IMR-90 (cell line): ENCODE measurements at regions not wholly inside any gene's neighbourhood (a gene's known extent, or its start where the extent isn't known, plus 50 kb on each side); places are given as distances from the start of the nearest gene placed in this dataset.

Experiments used
- ATAC-seq: fragments of 200-7000 bp; cut with Tn5 transposase; 2 replicates; pipeline ENCODE4 v1.9.1; 2020; ENCODE audit warnings: low read depth, mild to moderate bottlenecking, moderate library complexity
- BruUV-seq: library from RNA; stranded (reverse); fragments of 400-500 nt; replicated peaks from 2 replicates; lab custom pipeline; 2021; lab: Mats Ljungman, UMichigan
- CTCF ChIA-PET: fragments of 300-600 bp; formaldehyde crosslinking; extraction: SDS; loops from one replicate; lab custom pipeline; 2021; ENCODE audit warnings: antibody characterized with exemption; lab: Yijun Ruan, JAX
- POLR2A ChIA-PET: fragments of 300-600 bp; sonication (Branson Sonifier 250); formaldehyde crosslinking; loops from one replicate; lab custom pipeline; 2022; ENCODE audit warnings: antibody characterized with exemption; ENCODE audit not compliant: unreplicated experiment; lab: Charles Lee
- DNase-seq: peaks from one replicate; pipeline ENCODE4 v3.0.0; 2013
- H2AFZ ChIP-seq: replicated peaks from 2 replicates; pipeline ENCODE3; 2013; ENCODE audit warnings: low read length, mild to moderate bottlenecking; ENCODE audit not compliant: poor library complexity
- H2AK5ac ChIP-seq: 2 replicates; pipeline ENCODE4 v1.6.1; 2013; ENCODE audit warnings: low read depth, low read length, inconsistent platforms
- H2AK9ac ChIP-seq: replicated peaks from 2 replicates; pipeline ENCODE3; 2013; ENCODE audit warnings: mild to moderate bottlenecking, low read depth, low read length, moderate library complexity; ENCODE audit not compliant: poor library complexity
- H2BK120ac ChIP-seq: 2 replicates; pipeline ENCODE4 v1.6.1; 2013; ENCODE audit warnings: low read depth, low read length, inconsistent platforms
- H2BK15ac ChIP-seq: 3 replicates; pipeline ENCODE4 v1.6.1; 2013; ENCODE audit warnings: low read depth, low read length, inconsistent platforms
- H2BK20ac ChIP-seq: 2 replicates; pipeline ENCODE4 v1.6.1; 2013; ENCODE audit warnings: low read depth, mild to moderate bottlenecking, inconsistent platforms, low read length, moderate library complexity
- H2BK5ac ChIP-seq: 2 replicates; pipeline ENCODE4 v1.6.1; 2013; ENCODE audit warnings: mild to moderate bottlenecking, low read depth, low read length, inconsistent platforms; ENCODE audit not compliant: poor library complexity, severe bottlenecking
- H3K14ac ChIP-seq: replicated peaks from 2 replicates; pipeline ENCODE4 v1.6.1; 2013; ENCODE audit warnings: low read depth, low read length, inconsistent platforms
- H3K18ac ChIP-seq: 2 replicates; pipeline ENCODE4 v1.6.1; 2013; ENCODE audit warnings: low read depth, low read length, control low read depth
- H3K23ac ChIP-seq: 2 replicates; pipeline ENCODE4 v1.6.1; 2013; ENCODE audit warnings: low read depth, low read length, inconsistent platforms
- H3K27ac ChIP-seq: 2 replicates; pipeline ENCODE4 v1.5.1; 2013; ENCODE audit warnings: mild to moderate bottlenecking, control low read depth, low read length; ENCODE audit not compliant: insufficient read depth
- H3K27me3 ChIP-seq: 2 replicates; pipeline ENCODE4 v1.6.1; 2013; ENCODE audit warnings: low read length; ENCODE audit not compliant: control insufficient read depth, insufficient read depth
- H3K36me3 ChIP-seq: 2 replicates; pipeline ENCODE4 v1.6.1; 2013; ENCODE audit warnings: low read length, mixed read lengths; ENCODE audit not compliant: control insufficient read depth, insufficient read depth
- H3K4ac ChIP-seq: 2 replicates; pipeline ENCODE4 v1.6.1; 2013; ENCODE audit warnings: low read depth, low read length, inconsistent platforms
- H3K4me1 ChIP-seq: 2 replicates; pipeline ENCODE4 v1.6.1; 2013; ENCODE audit warnings: low read length, mixed read lengths; ENCODE audit not compliant: control insufficient read depth, insufficient read depth
- H3K4me2 ChIP-seq: 2 replicates; pipeline ENCODE4 v1.6.1; 2013; ENCODE audit warnings: low read depth, mild to moderate bottlenecking, control low read depth, low read length, moderate library complexity
- H3K4me3 ChIP-seq: 2 replicates; pipeline ENCODE4 v1.5.1; 2013; ENCODE audit warnings: low read depth, mild to moderate bottlenecking, control low read depth, low read length, moderate library complexity; ENCODE audit not compliant: insufficient read depth
- H3K56ac ChIP-seq: 2 replicates; pipeline ENCODE4 v1.6.1; 2013; ENCODE audit warnings: low read length, inconsistent platforms; ENCODE audit not compliant: insufficient read depth; ENCODE audit errors: extremely low read depth
- H3K79me1 ChIP-seq, 2 experiments: 2 replicates each; pipeline ENCODE4 v1.6.1; 2013; ENCODE audit warnings: low read length in 2 of 2, inconsistent platforms in 1 of 2, low read depth in 1 of 2
- H3K9ac ChIP-seq: 2 replicates; pipeline ENCODE4 v1.6.1; 2013; ENCODE audit warnings: low read depth, low read length, control low read depth
- H3K9me1 ChIP-seq: 2 replicates; pipeline ENCODE4 v1.6.1; 2013; ENCODE audit warnings: low read length, inconsistent platforms; ENCODE audit not compliant: insufficient read depth
- H3K9me3 ChIP-seq: 2 replicates; pipeline ENCODE4 v1.6.1; 2013; ENCODE audit warnings: low read length; ENCODE audit not compliant: control insufficient read depth, insufficient read depth
- H4K20me1 ChIP-seq: 2 replicates; pipeline ENCODE4 v1.6.1; 2013; ENCODE audit warnings: low read length, inconsistent platforms; ENCODE audit not compliant: insufficient read depth
- H4K5ac ChIP-seq: 2 replicates; pipeline ENCODE4 v1.6.1; 2013; ENCODE audit warnings: mild to moderate bottlenecking, low read depth, low read length, control low read depth
- H4K8ac ChIP-seq, 2 experiments: 2 replicates each; pipeline ENCODE4 v1.6.1; 2013; ENCODE audit warnings: low read depth in 2 of 2, low read length in 2 of 2, control low read depth in 1 of 2, inconsistent platforms in 1 of 2
- H4K91ac ChIP-seq: 2 replicates; pipeline ENCODE4 v1.6.1; 2013; ENCODE audit warnings: low read depth, low read length, inconsistent platforms; ENCODE audit not compliant: insufficient read depth
- BHLHE40 ChIP-seq: fragments of 150-350 bp; IDR thresholded peaks from 2 replicates; pipeline ENCODE4 v1.6.1; 2016; ENCODE audit warnings: mild to moderate bottlenecking, low read depth, low read length
- CEBPB ChIP-seq: IDR thresholded peaks from 2 replicates; pipeline ENCODE4 v1.6.1; 2012; ENCODE audit warnings: low read depth, low read length, improper control_type of control experiment
- CHD1 ChIP-seq: IDR thresholded peaks from 2 replicates; pipeline ENCODE4 v1.6.1; 2012; ENCODE audit warnings: low read depth, low read length, improper control_type of control experiment
- FOS ChIP-seq: fragments of 150-350 bp; IDR thresholded peaks from 2 replicates; pipeline ENCODE4 v1.6.1; 2016; ENCODE audit warnings: low read depth, low read length
- MAFK ChIP-seq: IDR thresholded peaks from 2 replicates; pipeline ENCODE4 v1.6.1; 2012; ENCODE audit warnings: low read depth, low read length, improper control_type of control experiment
- MAZ ChIP-seq: IDR thresholded peaks from 2 replicates; pipeline ENCODE4 v1.6.1; 2012; ENCODE audit warnings: low read depth, mild to moderate bottlenecking, low read length, improper control_type of control experiment, moderate library complexity, borderline replicate concordance
- MXI1 ChIP-seq: IDR thresholded peaks from 2 replicates; pipeline ENCODE4 v1.6.1; 2012; ENCODE audit warnings: low read depth, mild to moderate bottlenecking, low read length, moderate library complexity, borderline replicate concordance
- NFE2L2 ChIP-seq: fragments of 150-350 bp; IDR thresholded peaks from 2 replicates; pipeline ENCODE4 v1.6.1; 2016; ENCODE audit warnings: low read depth, mild to moderate bottlenecking, low read length
- POLR2A ChIP-seq: IDR thresholded peaks from 2 replicates; pipeline ENCODE4 v1.6.1; 2012; ENCODE audit warnings: mild to moderate bottlenecking, low read depth, low read length
- RAD21 ChIP-seq: IDR thresholded peaks from 2 replicates; pipeline ENCODE4 v1.6.1; 2012; ENCODE audit warnings: low read length, improper control_type of control experiment
- RCOR1 ChIP-seq: IDR thresholded peaks from 2 replicates; pipeline ENCODE4 v1.6.1; 2012; ENCODE audit warnings: mild to moderate bottlenecking, low read length, improper control_type of control experiment; ENCODE audit not compliant: insufficient replicate concordance
- RFX5 ChIP-seq: IDR thresholded peaks from 2 replicates; pipeline ENCODE4 v1.8.0; 2012; ENCODE audit warnings: low read depth, mild to moderate bottlenecking, low read length, moderate library complexity
- SMC3 ChIP-seq: fragments of 150-350 bp; IDR thresholded peaks from 2 replicates; pipeline ENCODE4 v1.6.1; 2016; ENCODE audit warnings: low read depth, mild to moderate bottlenecking, antibody characterized with exemption, low read length, moderate library complexity
- WGBS, 2 experiments: methylation state at CpG; one replicate each; pipeline versions ENCODE4 v1.1.5 to v1.1.7; 2013; ENCODE audit warnings: missing lambda C conversion rate in 2 of 2; ENCODE audit not compliant: insufficient read length in 1 of 2; ENCODE audit errors: extremely low coverage in 2 of 2; 5-methylcytosine and 5-hydroxymethylcytosine counted together
- dilution Hi-C: fragments of 300-500 bp; cut with HindIII; formaldehyde crosslinking; loops from one replicate; pipeline ENCODE4 v1.14.3; 2018; ENCODE audit warnings: low sequenced_read_pairs; ENCODE audit not compliant: unreplicated experiment
- in situ Hi-C: fragments of 300-500 bp; cut with MboI; formaldehyde crosslinking; loops from 3 replicates; pipeline ENCODE4 v1.14.3; 2019; ENCODE audit warnings: low sequenced_read_pairs, inconsistent platforms, mixed read lengths
- intact Hi-C: fragments of 100-400 bp; cut with micrococcal nuclease; formaldehyde crosslinking; loops from 2 replicates; pipeline ENCODE4 v1.10.0; 2022
- TF ChIP-seq, protein P1 (sequence below): fragments of 150-350 bp; IDR thresholded peaks from 2 replicates; pipeline ENCODE4 v1.6.1; 2017; ENCODE audit warnings: mild to moderate bottlenecking, antibody characterized with exemption, low read length, low read depth
- TF ChIP-seq, protein P2 (sequence below): fragments of 150-350 bp; IDR thresholded peaks from 2 replicates; pipeline ENCODE4 v1.6.1; 2016; ENCODE audit warnings: low read depth, mild to moderate bottlenecking, low read length, moderate library complexity, borderline replicate concordance
- TF ChIP-seq, protein P3 (sequence below): conservative IDR thresholded peaks from 2 replicates; pipeline ENCODE4 v1.5.1; 2012; ENCODE audit warnings: mild to moderate bottlenecking, low read depth, low read length, improper control_type of control experiment

- Histone ChIP-seq H3K9ac (no peak overlapping the region), H2AFZ (no peak overlapping the region), H3K27me3 (no peaks in the 10 kb centered on the region), H3K4me3 (no peak overlapping the region), H4K8ac (no peak overlapping the region), H3K23ac (no peak overlapping the region), H3K4ac (no peak overlapping the region), H3K9me1 (no peaks in the 10 kb centered on the region; the same call in 1 of the 2 replicates), H2BK5ac (no peak overlapping the region), H2AK9ac (no peak overlapping the region), H3K18ac (no peak overlapping the region), H4K5ac (no peak overlapping the region), H3K9me3 (no peaks in the 10 kb centered on the region), H3K27ac (no peak overlapping the region), H3K56ac (no peak overlapping the region), H3K4me1 (0 out of 2 replicates have a peak, but pooled peaks cover 3% of the 10 kb centered on the region), H3K36me3 (no peaks in the 10 kb centered on the region), H3K14ac (no peak overlapping the region), H4K20me1 (no peaks in the 10 kb centered on the region), H3K79me1 (no peaks in the 10 kb centered on the region), H2AK5ac (no peak overlapping the region), H3K4me2 (no peak overlapping the region), H4K91ac (no peak overlapping the region), H2BK120ac (no peak overlapping the region), H2BK15ac (no peak overlapping the region), H2BK20ac (no peak overlapping the region)
- ChIA-PET POLR2A (no interaction called here), CTCF (no interaction called here)
- TF ChIP-seq SMC3 (no peak), NFE2L2 (no peak), RCOR1 (no peak), MXI1 (no peak), MAZ (no peak), POLR2A (no peak), RFX5 (no peak), BHLHE40 (no peak), MAFK (no peak), RAD21 (no peak), CHD1 (no peak), CEBPB (no peak), FOS (no peak)
- TF ChIP-seq, protein P1, sequence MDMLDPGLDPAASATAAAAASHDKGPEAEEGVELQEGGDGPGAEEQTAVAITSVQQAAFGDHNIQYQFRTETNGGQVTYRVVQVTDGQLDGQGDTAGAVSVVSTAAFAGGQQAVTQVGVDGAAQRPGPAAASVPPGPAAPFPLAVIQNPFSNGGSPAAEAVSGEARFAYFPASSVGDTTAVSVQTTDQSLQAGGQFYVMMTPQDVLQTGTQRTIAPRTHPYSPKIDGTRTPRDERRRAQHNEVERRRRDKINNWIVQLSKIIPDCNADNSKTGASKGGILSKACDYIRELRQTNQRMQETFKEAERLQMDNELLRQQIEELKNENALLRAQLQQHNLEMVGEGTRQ, result no peak
- TF ChIP-seq, protein P2, sequence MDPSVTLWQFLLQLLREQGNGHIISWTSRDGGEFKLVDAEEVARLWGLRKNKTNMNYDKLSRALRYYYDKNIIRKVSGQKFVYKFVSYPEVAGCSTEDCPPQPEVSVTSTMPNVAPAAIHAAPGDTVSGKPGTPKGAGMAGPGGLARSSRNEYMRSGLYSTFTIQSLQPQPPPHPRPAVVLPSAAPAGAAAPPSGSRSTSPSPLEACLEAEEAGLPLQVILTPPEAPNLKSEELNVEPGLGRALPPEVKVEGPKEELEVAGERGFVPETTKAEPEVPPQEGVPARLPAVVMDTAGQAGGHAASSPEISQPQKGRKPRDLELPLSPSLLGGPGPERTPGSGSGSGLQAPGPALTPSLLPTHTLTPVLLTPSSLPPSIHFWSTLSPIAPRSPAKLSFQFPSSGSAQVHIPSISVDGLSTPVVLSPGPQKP, result no peak
- TF ChIP-seq, protein P3, sequence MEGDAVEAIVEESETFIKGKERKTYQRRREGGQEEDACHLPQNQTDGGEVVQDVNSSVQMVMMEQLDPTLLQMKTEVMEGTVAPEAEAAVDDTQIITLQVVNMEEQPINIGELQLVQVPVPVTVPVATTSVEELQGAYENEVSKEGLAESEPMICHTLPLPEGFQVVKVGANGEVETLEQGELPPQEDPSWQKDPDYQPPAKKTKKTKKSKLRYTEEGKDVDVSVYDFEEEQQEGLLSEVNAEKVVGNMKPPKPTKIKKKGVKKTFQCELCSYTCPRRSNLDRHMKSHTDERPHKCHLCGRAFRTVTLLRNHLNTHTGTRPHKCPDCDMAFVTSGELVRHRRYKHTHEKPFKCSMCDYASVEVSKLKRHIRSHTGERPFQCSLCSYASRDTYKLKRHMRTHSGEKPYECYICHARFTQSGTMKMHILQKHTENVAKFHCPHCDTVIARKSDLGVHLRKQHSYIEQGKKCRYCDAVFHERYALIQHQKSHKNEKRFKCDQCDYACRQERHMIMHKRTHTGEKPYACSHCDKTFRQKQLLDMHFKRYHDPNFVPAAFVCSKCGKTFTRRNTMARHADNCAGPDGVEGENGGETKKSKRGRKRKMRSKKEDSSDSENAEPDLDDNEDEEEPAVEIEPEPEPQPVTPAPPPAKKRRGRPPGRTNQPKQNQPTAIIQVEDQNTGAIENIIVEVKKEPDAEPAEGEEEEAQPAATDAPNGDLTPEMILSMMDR, result no peak
- dilution Hi-C loops, result no loop called here
- ATAC-seq, result no peak
- in situ Hi-C loops, result no loop called here
- 95% methylated on average over 4 of the region's 5 CpGs; no CpG with 5 or more reads in 1 of the 2 experiments for WGBS, 2 experiments
- no TSS peak for BruUV-seq
- DNase-seq, result no peak
- intact Hi-C loops, result no loop called here
Observed at GRCh38 chr3:23644099-23644498, 161.7 kb upstream of the UBE2E1 start.
